T-helper 1 cell treated with Interleukin-12 subunit alpha and Interleukin-12 subunit beta and Interleukin-4 antibody, amounts not matched to agents 30 μg/mL and 1 μg/mL, for 36 hours (primary cell): ENCODE measurements at regions not wholly inside any gene's neighbourhood (a gene's known extent, or its start where the extent isn't known, plus 50 kb on each side); places are given as distances from the start of the nearest gene placed in this dataset.

Experiments
- H3K27ac Mint-ChIP-seq: one replicate; pipeline ENCODE4 v1.8.0; 2021; ENCODE audit warnings: mild to moderate bottlenecking, mixed read lengths
- H3K27me3 Mint-ChIP-seq: one replicate; pipeline ENCODE4 v1.8.0; 2021; ENCODE audit warnings: low read depth, mixed read lengths
- H3K36me3 Mint-ChIP-seq: one replicate; pipeline ENCODE4 v1.8.0; 2021; ENCODE audit warnings: low read depth, mixed read lengths
- H3K4me1 Mint-ChIP-seq: one replicate; pipeline ENCODE4 v1.8.0; 2021; ENCODE audit warnings: low read depth, mixed read lengths
- H3K4me3 Mint-ChIP-seq: one replicate; pipeline ENCODE4 v1.8.0; 2021; ENCODE audit warnings: mild to moderate bottlenecking, moderate library complexity, mixed read lengths
- H3K9me3 Mint-ChIP-seq: one replicate; pipeline ENCODE4 v1.8.0; 2021; ENCODE audit warnings: mixed read lengths

DNA sequence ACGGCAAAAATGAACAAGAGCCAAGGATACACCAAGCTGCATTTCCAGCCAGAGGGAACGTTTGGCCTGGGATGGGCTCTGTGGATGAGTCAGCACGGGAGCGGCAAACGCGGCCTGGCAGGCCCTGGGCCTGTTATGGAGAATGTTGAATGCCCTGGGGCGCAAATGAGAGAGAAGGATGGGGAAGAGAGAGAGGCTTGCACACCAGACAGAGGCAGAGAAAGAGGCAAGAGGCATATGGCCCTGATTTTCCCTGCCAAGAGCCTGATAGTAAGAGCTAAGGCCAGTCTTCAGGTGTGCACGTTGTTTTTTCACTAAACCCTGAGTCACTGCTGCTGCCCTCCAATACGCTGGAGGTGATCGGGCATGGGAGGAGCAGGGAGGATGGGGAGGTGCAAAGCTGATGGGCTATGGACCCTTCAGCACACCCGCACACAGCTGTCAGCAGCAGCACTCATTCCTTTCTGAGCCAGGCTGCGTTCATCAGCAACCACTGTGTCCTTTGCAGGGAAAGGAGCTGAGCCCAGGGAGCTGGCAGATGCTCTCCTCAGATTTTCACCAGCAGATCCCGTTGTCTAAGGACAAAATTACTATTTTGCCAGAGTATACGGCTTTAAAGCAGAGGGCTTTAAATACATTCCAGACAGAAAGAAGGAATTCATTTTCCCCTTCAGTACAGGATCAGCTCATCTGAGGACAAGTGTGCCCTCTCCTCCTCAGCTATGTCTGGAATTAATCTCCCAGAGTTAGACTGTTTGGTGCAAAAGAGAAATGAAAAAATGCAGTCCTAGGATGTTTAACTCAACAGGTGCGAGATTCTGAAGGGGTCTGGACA lies 61.7 kb upstream of the SLC22A23 start:
- Mint-ChIP-seq H3K4me3 (no peak overlapping the region), H3K4me1 (no peaks in the 10 kb centered on the region), H3K9me3 (no peaks in the 10 kb centered on the region), H3K36me3 (no peaks in the 10 kb centered on the region), H3K27me3 (peaks cover 3% of the 10 kb centered on the region), H3K27ac (no peak overlapping the region)

DNA sequence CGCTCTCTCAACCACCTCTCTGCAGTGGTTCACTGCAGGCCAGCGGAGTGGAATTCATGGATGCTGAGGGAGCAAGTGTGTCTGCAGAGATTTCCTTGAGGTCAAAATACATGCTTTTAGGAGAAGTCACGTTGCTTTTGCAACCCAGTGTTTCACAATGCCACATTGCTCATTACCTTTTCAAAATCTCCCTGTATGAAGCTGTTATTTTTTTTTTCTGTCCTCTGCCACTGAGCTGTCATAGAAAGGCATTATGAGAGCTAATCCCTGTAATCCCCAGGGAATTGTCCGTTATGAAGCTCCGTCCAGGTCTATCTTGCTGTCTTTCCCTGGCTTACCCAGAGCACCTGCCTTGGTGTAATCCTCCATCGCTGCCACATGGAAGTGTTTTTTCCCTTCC lies 60.5 kb upstream of the SLC22A23 start:
- H3K4me3 Mint-ChIP-seq, result no peak overlapping the region
- H3K36me3 Mint-ChIP-seq, result no peaks in the 10 kb centered on the region
- no peak overlapping the region for H3K27ac Mint-ChIP-seq
- no peaks in the 10 kb centered on the region for H3K9me3 Mint-ChIP-seq
- H3K27me3 Mint-ChIP-seq, result peaks cover 3% of the 10 kb centered on the region
- H3K4me1 Mint-ChIP-seq, result no peaks in the 10 kb centered on the region

DNA sequence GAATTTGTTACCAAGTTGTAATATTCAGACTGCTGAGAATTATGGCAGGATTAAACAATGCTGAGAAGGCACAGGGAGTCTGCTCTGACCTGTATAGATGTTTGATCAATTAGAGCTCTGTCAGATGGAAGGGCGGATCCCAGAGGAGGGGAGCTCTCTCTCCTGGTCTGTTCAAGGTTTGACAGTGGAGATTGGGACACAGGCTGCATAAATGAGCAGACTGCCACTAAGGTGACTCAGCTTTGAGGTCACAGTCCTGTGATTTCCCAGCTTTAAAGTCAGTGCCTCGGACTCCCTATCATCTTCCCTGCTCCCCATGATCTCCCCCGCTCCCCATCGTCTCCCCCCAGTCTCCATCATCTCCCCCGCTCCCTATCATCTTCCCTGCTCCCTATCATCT lies 59.2 kb upstream of the SLC22A23 start:
- Mint-ChIP-seq H3K9me3 (no peaks in the 10 kb centered on the region), H3K4me1 (no peaks in the 10 kb centered on the region), H3K4me3 (no peak overlapping the region), H3K27me3 (peaks cover 4% of the 10 kb centered on the region), H3K27ac (no peak overlapping the region), H3K36me3 (no peaks in the 10 kb centered on the region)

DNA sequence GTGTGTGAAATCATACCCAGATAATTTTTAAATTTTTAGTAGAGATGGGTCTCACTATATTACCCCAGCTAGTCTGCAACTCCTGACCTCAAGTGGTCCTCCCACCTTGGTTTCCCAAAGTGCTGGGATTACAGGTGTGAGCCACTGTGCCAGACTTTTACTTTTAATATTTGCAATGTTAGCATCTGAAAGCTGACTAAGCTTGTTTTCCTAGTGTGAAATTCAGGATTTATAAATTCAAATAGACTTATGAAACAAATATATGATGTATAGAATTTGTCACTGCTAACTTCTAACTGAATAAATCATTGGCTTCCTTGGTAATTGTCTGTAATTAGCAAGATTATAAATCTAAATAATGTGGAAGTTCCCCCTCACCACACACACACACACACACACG lies 58.8 kb upstream of the SLC22A23 start:
- Mint-ChIP-seq H3K27me3 (peaks cover 8% of the 10 kb centered on the region), H3K4me3 (no peak overlapping the region), H3K36me3 (no peaks in the 10 kb centered on the region), H3K9me3 (no peaks in the 10 kb centered on the region), H3K4me1 (no peaks in the 10 kb centered on the region), H3K27ac (no peak overlapping the region)

DNA sequence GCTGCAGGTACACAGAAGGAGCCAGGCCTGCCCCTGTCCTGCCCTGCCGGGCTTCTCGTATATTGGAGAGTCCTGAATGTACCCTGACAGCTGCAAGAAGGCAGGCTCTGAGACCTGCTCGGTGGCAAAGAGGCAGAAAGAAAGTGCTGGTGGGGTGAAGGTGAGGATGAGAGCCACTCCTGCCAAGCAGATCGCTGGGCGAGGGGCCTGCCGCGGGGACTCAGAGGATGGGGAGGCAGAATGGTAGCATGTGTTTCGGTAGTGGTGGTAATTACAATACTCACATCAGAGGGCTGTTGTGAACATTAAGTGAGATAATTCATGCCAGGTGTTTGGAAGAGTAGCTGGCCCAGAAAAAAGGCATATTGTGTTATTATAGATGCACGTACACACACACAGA lies 56.6 kb upstream of the SLC22A23 start:
- Mint-ChIP-seq H3K36me3 (no peaks in the 10 kb centered on the region), H3K27ac (no peak overlapping the region), H3K27me3 (peaks cover 10% of the 10 kb centered on the region), H3K4me3 (no peak overlapping the region), H3K4me1 (no peaks in the 10 kb centered on the region), H3K9me3 (no peaks in the 10 kb centered on the region)

DNA sequence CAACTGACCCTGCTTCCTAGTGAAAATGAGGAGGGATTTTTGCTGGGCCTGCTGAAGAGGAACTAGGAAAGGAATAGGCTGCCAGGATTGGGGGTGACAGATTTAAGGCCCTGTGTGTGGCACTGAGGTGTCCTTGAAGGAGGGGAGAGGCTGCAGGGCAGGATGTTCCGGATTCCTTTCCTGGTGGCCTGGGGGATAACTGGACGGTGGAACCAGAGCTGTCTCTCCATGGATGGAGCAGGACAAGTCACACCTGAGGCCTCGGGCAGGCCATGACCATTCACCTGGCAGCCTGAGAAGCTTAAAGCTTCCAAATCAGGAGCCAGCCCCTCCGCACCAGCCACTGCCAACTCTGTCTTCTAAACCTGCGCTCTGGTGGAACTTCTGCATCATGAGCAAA lies 56.0 kb upstream of the SLC22A23 start:
- no peak overlapping the region for H3K4me3 Mint-ChIP-seq
- no peaks in the 10 kb centered on the region for H3K9me3 Mint-ChIP-seq
- H3K4me1 Mint-ChIP-seq, result no peaks in the 10 kb centered on the region

DNA sequence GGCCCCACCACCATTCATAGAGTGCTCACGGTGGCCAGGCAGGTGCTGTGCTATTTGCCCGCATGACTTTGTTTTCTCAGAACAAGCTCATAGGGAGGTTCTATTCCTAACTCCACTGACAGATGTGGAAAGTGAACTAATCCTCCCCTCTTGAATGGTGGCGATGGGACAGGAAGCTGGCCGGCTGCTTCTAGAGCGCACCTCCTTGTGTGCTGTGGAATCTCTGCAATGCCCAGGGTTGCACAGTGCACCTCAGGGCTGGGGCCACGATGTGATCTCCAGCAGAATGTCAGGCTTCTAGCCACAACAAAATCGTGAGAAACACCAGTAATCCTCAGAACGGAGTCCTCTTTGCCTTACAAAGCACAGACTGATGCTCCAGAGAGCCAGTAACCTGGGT lies 53.8 kb upstream of the SLC22A23 start:
- no peak overlapping the region for H3K4me3 Mint-ChIP-seq
- peaks cover 12% of the 10 kb centered on the region for H3K27me3 Mint-ChIP-seq
- H3K27ac Mint-ChIP-seq, result no peak overlapping the region
- no peaks in the 10 kb centered on the region for H3K4me1 Mint-ChIP-seq
- no peaks in the 10 kb centered on the region for H3K9me3 Mint-ChIP-seq
- no peaks in the 10 kb centered on the region for H3K36me3 Mint-ChIP-seq

More for the DNA sequence above, 56.0 kb upstream of the SLC22A23 start:
- Mint-ChIP-seq H3K36me3 (no peaks in the 10 kb centered on the region), H3K27ac (no peak overlapping the region), H3K27me3 (peaks cover 7% of the 10 kb centered on the region)

DNA sequence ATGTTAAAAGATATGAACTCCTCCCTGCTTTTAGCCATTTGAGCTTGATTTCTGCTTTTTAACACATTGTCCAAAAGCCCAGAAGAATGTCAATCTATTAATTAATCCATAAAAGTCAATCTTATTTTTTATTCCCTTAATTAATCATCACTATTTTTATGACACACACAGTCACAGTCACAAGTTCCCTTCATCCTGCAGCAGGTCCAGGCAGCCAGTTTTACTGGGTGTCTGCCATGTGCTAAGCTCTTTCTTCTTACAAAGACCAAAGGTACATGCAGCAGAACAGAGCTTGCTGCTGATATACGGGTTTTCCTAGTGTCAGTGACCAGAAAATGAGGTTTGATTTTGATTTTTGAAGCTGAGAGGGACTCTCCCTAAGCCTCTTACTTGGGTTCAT lies 53.3 kb upstream of the SLC22A23 start:
- Mint-ChIP-seq H3K36me3 (no peaks in the 10 kb centered on the region), H3K27me3 (peaks cover 12% of the 10 kb centered on the region), H3K4me3 (no peak overlapping the region), H3K9me3 (no peaks in the 10 kb centered on the region), H3K27ac (no peak overlapping the region), H3K4me1 (no peaks in the 10 kb centered on the region)

DNA sequence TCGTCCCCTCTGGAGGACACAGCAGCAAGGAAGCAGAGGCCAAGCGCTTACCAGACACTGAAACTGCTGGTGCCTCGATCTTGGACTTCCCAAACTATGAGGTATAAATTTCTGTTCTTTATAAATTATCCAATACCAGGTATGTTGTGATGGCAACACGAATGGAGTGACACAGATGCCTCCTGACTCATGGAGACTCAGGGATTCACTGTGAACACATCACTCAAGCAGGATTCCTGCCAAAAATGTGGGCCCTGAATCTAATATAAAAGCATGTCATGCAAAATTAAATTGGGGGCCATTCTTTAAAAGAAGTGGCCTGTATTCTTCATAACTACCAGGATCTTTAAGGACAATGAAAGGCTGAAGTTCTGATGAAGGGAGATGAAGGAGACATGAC lies 52.5 kb upstream of the SLC22A23 start:
- H3K36me3 Mint-ChIP-seq, result no peaks in the 10 kb centered on the region
- H3K4me1 Mint-ChIP-seq, result no peaks in the 10 kb centered on the region
- H3K9me3 Mint-ChIP-seq, result no peaks in the 10 kb centered on the region
- no peak overlapping the region for H3K4me3 Mint-ChIP-seq
- no peak overlapping the region for H3K27ac Mint-ChIP-seq
- H3K27me3 Mint-ChIP-seq, result peaks cover 12% of the 10 kb centered on the region

DNA sequence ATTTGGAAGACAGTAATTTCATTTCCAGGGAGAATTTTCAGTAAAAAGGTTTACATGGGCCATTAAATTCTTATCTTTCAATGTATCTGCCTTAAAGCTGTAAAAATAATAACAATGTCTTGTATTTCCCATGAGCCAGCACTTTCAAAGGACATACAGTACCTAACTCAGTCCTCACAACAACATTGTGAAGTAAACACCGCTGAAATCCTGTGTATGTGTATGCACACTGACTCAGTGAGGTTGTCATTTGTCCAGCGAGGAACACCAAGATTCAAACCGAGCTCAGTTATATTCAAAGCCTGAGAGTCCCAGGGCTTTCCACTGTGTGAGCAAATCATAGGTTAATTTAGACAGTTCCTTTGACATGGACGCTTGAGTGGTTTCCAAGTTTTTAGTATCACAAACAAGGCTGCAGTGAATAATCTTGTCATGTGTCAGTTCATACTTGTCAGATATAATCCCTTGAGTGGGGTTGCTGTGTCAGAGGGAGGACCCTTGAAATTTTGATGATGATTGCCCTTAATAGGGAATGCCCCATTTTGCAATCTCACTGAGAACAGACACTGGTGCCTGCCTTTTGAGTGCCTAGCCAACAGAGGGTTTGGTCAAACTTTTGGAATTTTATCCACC lies 50.0 kb upstream of the SLC22A23 start:
- Mint-ChIP-seq H3K4me3 (no peak overlapping the region), H3K9me3 (no peaks in the 10 kb centered on the region), H3K27ac (no peak overlapping the region), H3K27me3 (peaks cover 12% of the 10 kb centered on the region), H3K36me3 (no peaks in the 10 kb centered on the region), H3K4me1 (no peaks in the 10 kb centered on the region)
